ENCODE measurements at regions not wholly inside any gene's neighbourhood (a gene's known extent, or its start where the extent isn't known, plus 50 kb on each side); places are given as distances from the start of the nearest gene placed in this dataset.

GRCh38 chr1:213715182-213715581 is 272.6 kb upstream of the PROX1 start:
- TF ChIP-seq CTCF (conservative IDR thresholded peaks at IDR 0.05; ENCODE audit: low read depth, low read length): no peak
- TF ChIP-seq EZH2phosphoT487 (IDR thresholded peaks at IDR 0.05; ENCODE audit: borderline replicate concordance, low read length): no peak
- no peak for TF ChIP-seq EZH2 (IDR thresholded peaks at IDR 0.05; ENCODE audit: low read length, unreplicated experiment)

Measured in PC-3 (cell line).